HG02885 (cell line): ENCODE measurements at regions not wholly inside any gene's neighbourhood (a gene's known extent, or its start where the extent isn't known, plus 50 kb on each side); places are given as distances from the start of the nearest gene placed in this dataset.
A peak's percentile ranks its signal among the peaks of the same experiment; 100 is the strongest.
"Not testable (repeated sequence)": the region's sequence is repeated elsewhere in the genome, so short reads cannot be mapped to it uniquely, and the experiment has no call there.

ENCODE experiments used
- ATAC-seq: cut with Tn5 transposase; IDR thresholded peaks from one replicate; pipeline ENCODE4 v1.9.1; 2021; ENCODE audit warnings: mild to moderate bottlenecking; ENCODE audit not compliant: unreplicated experiment, poor library complexity

- no peak for ATAC-seq
Measured at GRCh38 chr6:141539617-141540016, 593.1 kb upstream of the GJE1 start.

- ATAC-seq = no peak
Measured at GRCh38 chr6:141532211-141532610, 600.5 kb upstream of the GJE1 start.

DNA sequence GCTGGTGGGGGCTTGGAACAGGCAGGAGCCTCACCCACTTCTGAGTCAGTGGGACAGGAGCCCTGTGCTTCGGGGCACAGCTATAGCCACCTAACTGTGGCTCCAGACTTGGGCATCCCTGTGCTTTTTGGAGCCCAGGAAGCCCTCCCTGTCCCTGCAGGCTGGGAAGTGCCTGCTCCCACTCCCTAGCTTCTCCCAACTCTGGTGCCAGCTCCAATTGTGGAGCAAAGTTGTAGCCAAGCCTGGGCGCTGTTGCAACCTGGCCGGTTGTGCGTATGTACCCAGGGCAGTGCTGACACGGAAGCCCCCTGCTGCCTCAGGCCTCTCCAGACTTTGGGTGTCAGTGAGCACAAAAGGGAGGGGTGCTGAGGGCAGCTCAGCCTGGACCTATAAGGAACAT, 601.7 kb upstream of the GJE1 start:
- ATAC-seq = no peak

DNA sequence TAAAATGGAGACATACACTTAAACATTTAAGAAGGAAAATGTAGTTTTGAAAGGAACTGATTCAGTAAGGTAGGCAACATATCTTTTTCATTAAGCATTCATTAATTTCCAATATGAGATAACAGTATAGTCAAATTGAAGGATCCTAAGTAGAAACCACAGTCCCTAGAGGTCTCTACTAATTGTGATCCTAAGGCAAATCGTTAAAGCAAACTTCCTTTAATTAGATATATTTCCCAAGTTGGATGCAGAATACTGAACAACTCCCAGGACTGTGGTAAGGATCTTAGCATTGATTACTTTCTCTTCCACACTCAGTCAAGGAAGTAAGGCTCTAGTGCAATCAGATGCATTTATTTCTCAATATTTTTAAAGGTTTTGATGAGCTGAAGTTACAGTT, 604.1 kb upstream of the GJE1 start:
- no peak for ATAC-seq

DNA sequence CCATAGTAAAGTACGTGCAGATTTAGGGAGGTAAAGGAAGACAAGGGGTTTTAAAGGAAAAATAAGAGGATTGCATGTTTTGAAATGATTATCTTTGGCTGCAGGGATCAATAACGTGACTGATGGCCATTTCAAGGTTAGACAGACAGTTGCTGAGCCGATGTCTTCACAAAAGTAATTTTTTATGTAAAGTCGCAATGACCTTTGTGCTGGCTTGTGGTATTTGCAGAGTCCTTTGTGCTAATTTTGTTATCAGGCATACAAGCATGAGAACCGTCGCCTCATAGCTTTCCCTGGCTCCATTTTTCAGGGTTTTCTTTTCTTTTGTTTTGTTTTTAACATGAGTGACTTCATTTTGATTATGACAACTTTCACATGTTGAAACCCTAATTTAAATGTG, 605.7 kb upstream of the GJE1 start:
- ATAC-seq = no peak

GRCh38 chr6:141521440-141521839, 611.3 kb upstream of the GJE1 start:
- no peak for ATAC-seq

DNA sequence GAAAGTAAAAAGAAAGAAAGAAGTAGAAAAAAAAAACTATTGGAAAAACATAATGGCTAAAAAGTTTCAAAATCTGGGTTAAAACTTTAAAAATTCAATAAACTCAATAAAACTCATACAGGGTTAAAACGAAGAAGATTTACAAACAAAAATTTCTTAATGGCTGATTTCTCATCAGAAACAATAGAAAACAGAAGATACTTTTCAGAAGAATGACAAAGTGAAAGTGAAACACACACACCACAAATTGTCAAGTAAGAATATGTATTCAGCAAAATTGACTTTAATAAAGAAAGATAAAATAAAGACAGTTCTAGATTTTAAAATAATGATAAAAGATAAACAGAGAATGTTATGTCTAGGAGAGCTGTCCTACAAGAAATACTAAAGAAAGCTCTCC, 618.9 kb upstream of the GJE1 start:
- no peak for ATAC-seq

DNA sequence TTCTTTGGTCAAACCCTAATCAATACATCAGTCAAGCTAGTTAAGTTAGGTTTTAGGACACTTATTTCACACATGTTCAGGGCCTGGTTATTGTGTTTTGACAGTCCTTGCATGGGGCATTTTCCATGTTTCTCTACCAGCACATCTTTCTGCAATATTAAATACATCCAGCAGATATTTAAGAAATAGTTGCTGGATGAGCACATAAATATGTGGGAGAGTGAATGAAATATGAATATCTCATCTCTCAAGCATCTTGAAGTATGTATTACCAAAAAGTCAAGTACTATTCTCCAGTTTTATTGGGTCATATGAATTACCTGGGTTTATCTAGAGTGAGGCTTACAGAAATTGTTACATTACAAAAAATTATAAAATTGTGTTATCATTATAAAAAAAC, 621.9 kb upstream of the GJE1 start:
- no peak for ATAC-seq

DNA sequence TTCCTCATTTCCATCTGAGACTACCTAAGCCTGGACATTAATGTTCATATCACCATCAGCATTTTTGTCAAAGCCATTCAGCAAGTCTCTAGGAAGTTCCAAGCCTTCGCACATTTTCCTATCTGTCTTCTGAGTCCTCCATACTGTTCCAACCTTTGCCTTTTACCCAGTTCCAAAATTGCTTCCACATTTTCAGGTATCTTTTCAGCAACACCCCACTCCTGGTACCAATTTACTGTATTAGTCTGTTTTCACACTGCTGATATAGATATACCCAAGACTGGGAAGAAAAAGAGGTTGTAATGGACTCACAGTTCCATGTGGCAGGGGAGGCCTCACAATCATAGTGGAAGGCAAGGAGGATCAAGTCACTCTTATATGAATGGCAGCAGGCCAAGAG, 626.7 kb upstream of the GJE1 start:
- not testable (repeated sequence) for ATAC-seq

DNA sequence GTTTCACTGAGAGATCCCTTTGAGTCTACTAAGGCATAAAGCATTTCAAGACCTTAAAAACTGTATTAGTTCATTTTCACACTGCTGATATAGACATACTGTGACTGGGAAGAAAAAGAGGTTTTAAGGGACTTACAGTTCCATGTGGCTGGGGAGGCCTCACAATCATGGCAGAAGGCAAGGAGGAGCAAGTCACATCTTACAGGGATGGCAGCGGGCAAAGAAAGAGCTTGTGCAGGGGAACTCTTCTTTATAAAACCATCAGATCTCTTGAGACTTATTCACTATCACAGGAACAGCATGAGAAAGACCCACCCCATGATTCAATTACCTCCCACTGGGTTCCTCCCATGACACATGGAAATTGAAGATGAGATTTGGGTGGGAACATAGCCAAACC, 628.4 kb upstream of the GJE1 start:
- not testable (repeated sequence) for ATAC-seq

GRCh38 chr6:141501616-141502015, 631.1 kb upstream of the GJE1 start:
- no peak for ATAC-seq

DNA sequence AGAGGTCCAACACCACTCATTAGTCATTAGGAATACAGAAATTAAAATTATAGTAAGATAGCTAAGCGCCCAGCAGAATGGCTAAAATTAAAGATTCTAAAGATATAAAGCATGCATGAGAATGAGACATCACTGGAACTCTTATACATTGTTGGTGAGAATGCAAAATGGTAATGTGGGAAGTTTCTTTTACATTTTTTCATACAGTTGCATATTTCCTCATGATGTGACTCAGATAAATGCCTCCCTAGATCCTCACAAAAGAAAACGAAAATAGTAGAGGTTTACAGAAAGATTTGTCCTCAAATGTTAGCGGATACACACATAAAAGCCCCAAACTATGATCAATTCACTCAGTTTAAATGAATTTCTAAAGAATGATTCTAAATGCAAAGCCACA, 633.7 kb upstream of the GJE1 start:
- no peak for ATAC-seq

- no peak for ATAC-seq
Measured at GRCh38 chr6:141492521-141493284, 640.0 kb upstream of the GJE1 start.

- no peak for ATAC-seq
Measured at GRCh38 chr6:141491684-141492083, 641.0 kb upstream of the GJE1 start.

GRCh38 chr6:141490982-141491381, 641.7 kb upstream of the GJE1 start:
- no peak for ATAC-seq

GRCh38 chr6:141488488-141488887, 644.2 kb upstream of the GJE1 start:
- ATAC-seq = peak; percentile 51

DNA sequence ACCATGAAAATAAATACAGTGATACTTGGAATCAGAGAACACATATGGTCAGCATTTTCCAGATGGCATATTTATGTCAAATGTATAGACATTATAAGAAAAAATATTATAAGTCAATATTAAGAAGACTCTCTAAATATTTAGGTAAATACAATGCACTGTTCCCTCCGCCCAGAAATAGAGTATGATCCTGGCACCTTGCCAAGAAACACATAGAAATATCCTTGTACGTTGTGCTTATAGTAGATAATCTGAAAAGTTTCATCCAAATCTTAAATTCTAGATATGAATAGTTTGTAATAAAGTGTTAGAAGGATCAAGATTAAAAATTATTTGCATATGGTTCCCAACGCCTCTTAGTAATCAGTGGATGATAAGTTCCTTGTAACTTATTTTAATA, 645.8 kb upstream of the GJE1 start:
- ATAC-seq = no peak

GRCh38 chr6:141484711-141485110, 648.0 kb upstream of the GJE1 start:
- peak; percentile 77 for ATAC-seq

DNA sequence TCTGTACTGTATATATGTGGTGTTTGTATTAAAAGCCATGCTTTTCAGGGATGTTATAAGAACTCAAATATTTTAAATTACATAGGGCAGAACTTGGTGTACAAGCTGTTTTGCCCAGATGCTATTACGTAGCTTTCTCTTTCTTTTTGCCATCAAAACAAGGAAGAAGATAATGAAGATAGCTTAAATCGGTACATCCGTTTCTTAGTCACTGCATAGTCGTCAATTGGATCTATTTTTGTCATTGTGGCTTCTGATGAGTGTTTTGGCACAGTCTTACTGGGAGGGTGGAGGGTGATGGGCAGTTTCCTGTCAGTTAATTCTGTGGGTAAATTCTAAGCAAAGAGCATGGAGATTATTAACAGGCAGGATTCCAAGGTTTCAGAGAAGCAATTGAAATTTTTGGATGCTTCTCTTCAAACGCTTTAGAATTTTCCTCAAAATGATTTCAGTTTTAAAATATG, 649.1 kb upstream of the GJE1 start:
- peak; percentile 85 for ATAC-seq

- no peak for ATAC-seq
Measured at GRCh38 chr6:141482796-141483597, 649.7 kb upstream of the GJE1 start.

DNA sequence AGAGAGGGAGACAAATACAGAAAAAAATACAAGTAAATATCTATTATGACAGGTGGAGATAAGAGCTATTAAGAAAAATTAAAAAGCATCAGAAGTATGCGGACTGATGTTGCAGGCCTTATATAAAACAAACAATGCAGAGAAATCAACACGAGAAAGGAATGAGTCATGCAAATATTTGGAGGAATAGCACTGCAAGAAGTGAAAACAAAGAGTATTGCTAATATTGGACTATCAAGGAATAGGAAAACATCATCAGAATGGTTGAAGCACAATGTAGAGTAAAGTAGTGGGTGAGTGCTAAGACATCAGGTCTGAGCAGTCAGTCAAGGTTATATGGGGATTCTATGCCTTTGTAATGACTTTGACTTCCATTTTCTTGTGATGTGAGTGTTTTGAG, 657.5 kb upstream of the GJE1 start:
- no peak for ATAC-seq
